CD4-positive, alpha-beta T cell (primary cell): ENCODE measurements at regions not wholly inside any gene's neighbourhood (a gene's known extent, or its start where the extent isn't known, plus 50 kb on each side); places are given as distances from the start of the nearest gene placed in this dataset.

Experiments
- ATAC-seq: fragments of 200-7000 bp; cut with Tn5 transposase; one replicate; pipeline ENCODE4 v1.10.0; 2022; ENCODE audit warnings: mild to moderate bottlenecking; ENCODE audit not compliant: poor library complexity
- CTCF ChIA-PET: fragments of 350-600 bp; sonication (Branson Sonifier 250); formaldehyde crosslinking; loops from one replicate; lab custom pipeline; 2021; ENCODE audit warnings: antibody characterized with exemption, inconsistent platforms; lab: Charles Lee
- POLR2A ChIA-PET: fragments of 350-600 bp; sonication (Branson Sonifier 250); formaldehyde crosslinking; loops from one replicate; lab custom pipeline; 2021; ENCODE audit warnings: antibody characterized with exemption, inconsistent platforms; lab: Charles Lee
- DNase-seq, 14 experiments: peaks; one replicate each; pipeline ENCODE4 v3.0.0-alpha.2; 2013 to 2020; ENCODE audit warnings: mixed read lengths in 2 of 14
- H3K27ac ChIP-seq, 2 donors: one replicate each; pipeline versions ENCODE4 v1.5.1 to v1.7.0; 2013; ENCODE audit warnings: low read length in 2 of 2, low read depth in 1 of 2, mild to moderate bottlenecking in 1 of 2
- H3K27me3 ChIP-seq, 2 experiments: 1 replicate in 1 of 2; 2 replicates in 1 of 2; pipeline versions ENCODE4 v1.6.1 to v1.7.0; 2013; ENCODE audit warnings: low read length in 2 of 2, control low read depth in 1 of 2, mild to moderate bottlenecking in 1 of 2, moderate library complexity in 1 of 2; ENCODE audit not compliant: insufficient read depth in 2 of 2, control insufficient read depth in 1 of 2
- H3K36me3 ChIP-seq: one replicate; pipeline ENCODE4 v1.6.1; 2013; ENCODE audit warnings: low read length, control low read depth; ENCODE audit not compliant: insufficient read depth
- H3K4me1 ChIP-seq: one replicate; pipeline ENCODE4 v1.6.1; 2013; ENCODE audit warnings: low read length, control low read depth; ENCODE audit not compliant: insufficient read depth
- H3K4me3 ChIP-seq: one replicate; pipeline ENCODE4 v1.5.1; 2013; ENCODE audit warnings: mild to moderate bottlenecking, low read length, moderate library complexity
- H3K9me3 ChIP-seq, 2 experiments: 1 replicate in 1 of 2; 2 replicates in 1 of 2; pipeline versions ENCODE4 v1.6.1 to v1.7.0; 2013; ENCODE audit warnings: low read length in 2 of 2, mild to moderate bottlenecking in 2 of 2, control low read depth in 1 of 2, moderate library complexity in 1 of 2; ENCODE audit not compliant: control insufficient read depth in 1 of 2, insufficient read depth in 1 of 2
- H3K27ac Mint-ChIP-seq: one replicate; pipeline ENCODE4 v1.8.0; 2020; ENCODE audit warnings: mixed read lengths
- H3K27me3 Mint-ChIP-seq: one replicate; pipeline ENCODE4 v1.8.0; 2021; ENCODE audit warnings: mixed read lengths
- H3K36me3 Mint-ChIP-seq: one replicate; pipeline ENCODE4 v1.8.0; 2021; ENCODE audit warnings: low read depth, mixed read lengths
- H3K4me1 Mint-ChIP-seq: one replicate; pipeline ENCODE4 v1.8.0; 2021; ENCODE audit warnings: low read depth, mixed read lengths
- H3K4me3 Mint-ChIP-seq: one replicate; pipeline ENCODE4 v1.8.0; 2020; ENCODE audit warnings: mild to moderate bottlenecking, mixed read lengths
- H3K9me3 Mint-ChIP-seq: one replicate; pipeline ENCODE4 v1.8.0; 2020; ENCODE audit warnings: mixed read lengths
- intact Hi-C, 2 experiments: fragments of 100-400 bp; cut with DNase I in 1 of 2; cut with micrococcal nuclease in 1 of 2; formaldehyde crosslinking; loops; one replicate each; pipeline versions ENCODE4 v1.15.1 to v1.9.0; 2023 to 2025; cut with DNase I, micrococcal nuclease
- TF ChIP-seq, protein P1 (sequence below): fragments of 200-600 bp; IDR thresholded peaks from one replicate; pipeline ENCODE4 v1.8.0; 2022; ENCODE audit warnings: antibody characterized with exemption, mild to moderate bottlenecking

DNA sequence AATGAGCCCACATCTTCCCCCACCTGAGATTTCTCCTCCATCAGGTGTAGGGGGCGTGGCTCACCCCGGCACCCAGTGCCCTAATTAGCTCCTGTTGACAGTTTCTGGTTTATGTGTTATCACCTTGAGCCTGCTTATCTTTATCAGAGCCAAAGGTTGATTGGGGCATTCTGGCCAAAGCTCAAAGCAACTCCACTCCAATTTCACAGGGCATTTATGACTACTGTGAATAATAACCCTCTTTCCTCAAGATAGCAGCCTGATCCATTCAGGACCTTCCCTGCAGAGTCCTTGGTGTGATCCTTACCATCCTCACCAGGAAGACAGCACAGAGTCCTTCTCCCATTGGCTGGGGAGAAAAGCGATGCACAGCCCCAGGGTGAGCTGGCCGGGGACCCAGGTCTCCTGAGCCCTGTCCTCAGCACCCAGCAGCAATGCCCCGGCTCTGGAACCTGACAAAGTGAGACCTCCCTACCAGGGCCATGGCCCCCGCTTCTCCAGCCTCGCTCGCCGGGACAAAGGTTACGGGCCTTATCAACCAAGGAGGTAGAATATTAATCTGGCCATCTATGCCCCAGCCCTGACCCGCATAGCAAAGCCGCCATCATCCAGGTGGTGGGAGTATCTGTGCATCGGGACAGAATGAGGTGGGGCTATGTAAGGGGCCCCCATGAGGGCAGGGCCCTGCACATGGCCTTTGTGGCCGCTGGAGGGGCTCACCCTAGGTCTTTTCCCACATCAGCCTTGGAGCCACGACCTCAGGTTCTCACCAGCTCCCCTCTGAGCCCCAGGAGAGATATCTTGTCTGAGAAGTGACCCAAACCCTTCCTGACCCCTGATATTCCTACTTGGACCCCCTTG, 64.5 kb downstream of the ZFP36L2 start:
- DNase-seq (peak in 1 of 14 experiments; percentile 35), ATAC-seq (no peak)
- Mint-ChIP-seq H3K9me3 (no peaks in the 10 kb centered on the region), H3K36me3 (no peaks in the 10 kb centered on the region), H3K27me3 (no peaks in the 10 kb centered on the region), H3K27ac (peak overlapping the region; percentile 98), H3K4me1 (peaks cover 83% of the 10 kb centered on the region), H3K4me3 (peak overlapping the region; percentile 49)
- H3K4me1 ChIP-seq: peaks cover 88% of the 10 kb centered on the region
- CTCF ChIA-PET: interaction anchor here (1.2 to 3.0 kb wide), 2 partner anchors 7 to 28 kb away, joined by 3 to 11 read pairs; no protein-coding TSS in a partner anchor
- no peak overlapping the region for H3K4me3 ChIP-seq
- intact Hi-C loops: no loop called here
- TF ChIP-seq, protein P1, sequence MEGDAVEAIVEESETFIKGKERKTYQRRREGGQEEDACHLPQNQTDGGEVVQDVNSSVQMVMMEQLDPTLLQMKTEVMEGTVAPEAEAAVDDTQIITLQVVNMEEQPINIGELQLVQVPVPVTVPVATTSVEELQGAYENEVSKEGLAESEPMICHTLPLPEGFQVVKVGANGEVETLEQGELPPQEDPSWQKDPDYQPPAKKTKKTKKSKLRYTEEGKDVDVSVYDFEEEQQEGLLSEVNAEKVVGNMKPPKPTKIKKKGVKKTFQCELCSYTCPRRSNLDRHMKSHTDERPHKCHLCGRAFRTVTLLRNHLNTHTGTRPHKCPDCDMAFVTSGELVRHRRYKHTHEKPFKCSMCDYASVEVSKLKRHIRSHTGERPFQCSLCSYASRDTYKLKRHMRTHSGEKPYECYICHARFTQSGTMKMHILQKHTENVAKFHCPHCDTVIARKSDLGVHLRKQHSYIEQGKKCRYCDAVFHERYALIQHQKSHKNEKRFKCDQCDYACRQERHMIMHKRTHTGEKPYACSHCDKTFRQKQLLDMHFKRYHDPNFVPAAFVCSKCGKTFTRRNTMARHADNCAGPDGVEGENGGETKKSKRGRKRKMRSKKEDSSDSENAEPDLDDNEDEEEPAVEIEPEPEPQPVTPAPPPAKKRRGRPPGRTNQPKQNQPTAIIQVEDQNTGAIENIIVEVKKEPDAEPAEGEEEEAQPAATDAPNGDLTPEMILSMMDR: no peak
- H3K27ac ChIP-seq: peak overlapping the region; percentile 48 to 60
- no peaks in the 10 kb centered on the region for H3K27me3 ChIP-seq
- H3K9me3 ChIP-seq: no peaks in the 10 kb centered on the region
- POLR2A ChIA-PET: interaction anchor here (0.6 to 5.8 kb wide), 9 partner anchors 8 to 60 kb away, joined by 3 to 85 read pairs (median 6); no protein-coding TSS in a partner anchor
- H3K36me3 ChIP-seq: no peaks in the 10 kb centered on the region

- CTCF ChIA-PET: interaction anchor here (1.2 to 3.0 kb wide), 4 partner anchors 9 to 68 kb away, joined by 3 to 11 read pairs (median 4); no protein-coding TSS in a partner anchor
- TF ChIP-seq, protein P1: no peak
- Mint-ChIP-seq H3K36me3 (no peaks in the 10 kb centered on the region), H3K27me3 (no peaks in the 10 kb centered on the region), H3K9me3 (no peaks in the 10 kb centered on the region), H3K27ac (peak overlapping the region; percentile 98), H3K4me3 (no peak overlapping the region), H3K4me1 (peaks cover 86% of the 10 kb centered on the region)
- Histone ChIP-seq H3K36me3 (no peaks in the 10 kb centered on the region), H3K27me3 (no peaks in the 10 kb centered on the region), H3K9me3 (no peaks in the 10 kb centered on the region), H3K4me1 (peaks cover 90% of the 10 kb centered on the region), H3K4me3 (no peak overlapping the region), H3K27ac (peak overlapping the region; percentile 91 to 94)
- no peak for ATAC-seq
- POLR2A ChIA-PET: interaction anchor here (1.8 to 5.8 kb wide), 5 partner anchors 9 to 61 kb away, joined by 5 to 85 read pairs (median 18); no protein-coding TSS in a partner anchor
- intact Hi-C loops: no loop called here
- no peak for DNase-seq
Observed at GRCh38 chr2:43160778-43161177, 65.6 kb downstream of the ZFP36L2 start.

DNA sequence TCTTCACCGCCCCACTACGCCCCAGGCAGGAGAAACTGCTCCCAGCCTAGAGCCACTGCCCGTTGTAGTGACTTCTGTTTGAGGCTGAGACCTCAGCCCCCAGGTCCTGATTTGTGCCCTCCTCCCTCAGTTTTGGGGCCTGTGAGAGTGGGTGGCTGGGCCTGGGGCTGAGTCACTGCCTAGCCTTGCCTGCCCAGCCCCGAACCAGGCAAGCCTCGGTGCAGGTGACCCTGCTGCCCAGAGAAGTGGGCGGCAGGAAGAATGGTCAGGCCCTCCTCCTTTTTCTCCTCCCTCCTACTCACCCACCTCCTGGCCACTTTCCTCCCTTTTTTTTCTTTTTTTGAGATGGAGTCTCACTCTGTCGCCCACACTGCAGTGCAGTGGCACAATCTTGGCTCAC, 66.6 kb downstream of the ZFP36L2 start:
- Mint-ChIP-seq H3K36me3 (no peaks in the 10 kb centered on the region), H3K27ac (peak overlapping the region; percentile 98), H3K4me1 (peaks cover 87% of the 10 kb centered on the region), H3K4me3 (peak overlapping the region; percentile 68), H3K9me3 (no peaks in the 10 kb centered on the region), H3K27me3 (no peaks in the 10 kb centered on the region)
- H3K4me3 ChIP-seq: no peak overlapping the region
- peak overlapping the region; percentile 91 to 94 for H3K27ac ChIP-seq
- H3K9me3 ChIP-seq: no peaks in the 10 kb centered on the region
- no peaks in the 10 kb centered on the region for H3K27me3 ChIP-seq
- intact Hi-C loops: loop anchor here (1.0 to 2.0 kb wide), 3 partner anchors 13 to 36 kb away; no protein-coding TSS in a partner anchor
- ChIA-PET POLR2A (interaction anchor here (0.9 to 6.1 kb wide), 10 partner anchors 10 to 109 kb away, joined by 3 to 85 read pairs (median 7); no protein-coding TSS in a partner anchor), CTCF (interaction anchor here (1.3 to 3.0 kb wide), 4 partner anchors 10 to 69 kb away, joined by 3 to 11 read pairs (median 4); no protein-coding TSS in a partner anchor)
- H3K4me1 ChIP-seq: peaks cover 89% of the 10 kb centered on the region
- no peaks in the 10 kb centered on the region for H3K36me3 ChIP-seq
- ATAC-seq: no peak
- DNase-seq: peak in 2 of 14 experiments; percentile 43 to 47
- TF ChIP-seq, protein P1: no peak
